SK-N-SH (cell line): ENCODE measurements at regions not wholly inside any gene's neighbourhood (a gene's known extent, or its start where the extent isn't known, plus 50 kb on each side); places are given as distances from the start of the nearest gene placed in this dataset.
A peak's percentile ranks its signal among the peaks of the same experiment; 100 is the strongest.

ENCODE experiments used
- CTCF ChIA-PET: fragments of 300-600, 350-600 bp; formaldehyde crosslinking; extraction: SDS; loops from one replicate; lab custom pipeline; 2021; lab: Yijun Ruan, JAX
- POLR2A ChIA-PET: fragments of 350-600 bp; sonication (Branson Sonifier 250); formaldehyde crosslinking; extraction: SDS; loops from one replicate; lab custom pipeline; 2020; ENCODE audit warnings: antibody characterized with exemption, inconsistent platforms; lab: Yijun Ruan, JAX
- DNase-seq: peaks from one replicate; pipeline ENCODE4 v3.0.0; 2012
- H2AFZ ChIP-seq: fragments of 200-600 bp; sonication (generic); 2 replicates; pipeline ENCODE4 v1.8.1; 2016; ENCODE audit warnings: antibody characterized with exemption, mild to moderate bottlenecking, low read depth
- H3F3A ChIP-seq: fragments of 200-600 bp; sonication (generic); replicated peaks from 2 replicates; pipeline ENCODE3; 2016; ENCODE audit warnings: antibody characterized with exemption, mild to moderate bottlenecking; ENCODE audit not compliant: insufficient read depth
- H3K27ac ChIP-seq, 2 experiments: fragments of 200-500 bp in 1 of 2; fragments of 200-600 bp in 1 of 2; sonication (Bioruptor generic) in 1 of 2; sonication (generic), shearing (Covaris generic) in 1 of 2; 2 replicates each; pipeline versions ENCODE4 v1.5.1 to v1.6.1; 2014 to 2016; ENCODE audit warnings: low read depth in 2 of 2, inconsistent platforms in 1 of 2, low read length in 1 of 2, mild to moderate bottlenecking in 1 of 2, mixed read lengths in 1 of 2
- H3K27me3 ChIP-seq: fragments of 200-600 bp; sonication (generic), shearing (Covaris generic); 2 replicates; pipeline ENCODE4 v1.6.1; 2016; ENCODE audit warnings: mixed run types; ENCODE audit not compliant: insufficient read depth
- H3K36me3 ChIP-seq, 2 experiments: fragments of 200-500 bp in 1 of 2; fragments of 200-600 bp in 1 of 2; sonication (Bioruptor generic) in 1 of 2; sonication (generic) in 1 of 2; replicated peaks in 1 of 2; 2 replicates each; pipeline versions ENCODE3 to v1.5.1; 2014 to 2016; ENCODE audit warnings: low read length in 1 of 2, mild to moderate bottlenecking in 1 of 2; ENCODE audit not compliant: insufficient read depth in 2 of 2, control insufficient read depth in 1 of 2
- H3K4me1 ChIP-seq, 2 experiments: fragments of 200-500 bp in 1 of 2; fragments of 200-600 bp in 1 of 2; sonication (Bioruptor generic) in 1 of 2; sonication (generic), shearing (Covaris generic) in 1 of 2; 2 replicates each; pipeline versions ENCODE4 v1.5.1 to v1.6.1; 2014 to 2016; ENCODE audit warnings: low read depth in 1 of 2, low read length in 1 of 2, mixed run types in 1 of 2; ENCODE audit not compliant: insufficient read depth in 2 of 2, control insufficient read depth in 1 of 2
- H3K4me2 ChIP-seq: fragments of 200-600 bp; sonication (generic), shearing (Covaris generic); 2 replicates; pipeline ENCODE4 v1.6.1; 2017; ENCODE audit warnings: mixed run types
- H3K4me3 ChIP-seq, 2 experiments: fragments of 200-500 bp in 1 of 2; fragments of 200-600 bp in 1 of 2; sonication (Bioruptor generic) in 1 of 2; sonication (generic), shearing (Covaris generic) in 1 of 2; 2 replicates each; pipeline versions ENCODE4 v1.5.1 to v1.8.1; 2014 to 2016; ENCODE audit warnings: low read depth in 2 of 2, inconsistent platforms in 1 of 2, low read length in 1 of 2, mild to moderate bottlenecking in 1 of 2, mixed read lengths in 1 of 2, moderate library complexity in 1 of 2
- H3K79me2 ChIP-seq: fragments of 200-600 bp; sonication (generic); 2 replicates; pipeline ENCODE4 v1.8.1; 2017; ENCODE audit warnings: mild to moderate bottlenecking; ENCODE audit not compliant: insufficient read depth
- H3K9ac ChIP-seq: fragments of 200-600 bp; sonication (generic); 2 replicates; pipeline ENCODE4 v1.6.1; 2017; ENCODE audit warnings: mixed run types
- H3K9me2 ChIP-seq: fragments of 200-600 bp; sonication (generic); 2 replicates; pipeline ENCODE4 v1.6.1; 2017; ENCODE audit warnings: mixed run types
- H3K9me3 ChIP-seq: fragments of 200-600 bp; sonication (generic); 2 replicates; pipeline ENCODE4 v1.6.1; 2017; ENCODE audit warnings: mixed run types, mild to moderate bottlenecking, moderate library complexity
- H4K20me1 ChIP-seq: fragments of 200-600 bp; sonication (generic); 2 replicates; pipeline ENCODE4 v1.6.1; 2017; ENCODE audit warnings: mild to moderate bottlenecking, mixed run types; ENCODE audit not compliant: insufficient read depth
- EP300 ChIP-seq, 2 experiments: IDR thresholded peaks; 2 replicates each; pipeline versions ENCODE4 v1.4.0 to v1.6.1; 2012; ENCODE audit warnings: borderline replicate concordance in 1 of 2, low read depth in 1 of 2, low read length in 1 of 2
- EZH2phosphoT487 ChIP-seq: fragments of 200-600 bp; sonication (generic); IDR thresholded peaks from 2 replicates; pipeline ENCODE4 v1.6.1; 2017; ENCODE audit warnings: low read depth, mixed run types, mild to moderate bottlenecking, antibody characterized with exemption, moderate library complexity, borderline replicate concordance
- FOSL2 ChIP-seq: IDR thresholded peaks from 2 replicates; pipeline ENCODE4 v1.4.0; 2012; ENCODE audit warnings: low read depth, mild to moderate bottlenecking, moderate library complexity, borderline replicate concordance
- FOXM1 ChIP-seq: IDR thresholded peaks from 2 replicates; pipeline ENCODE4 v1.4.0; 2012; ENCODE audit warnings: low read depth, mild to moderate bottlenecking
- GABPA ChIP-seq: IDR thresholded peaks from 2 replicates; pipeline ENCODE4 v1.4.0; 2012; ENCODE audit warnings: low read depth, mild to moderate bottlenecking
- JUND ChIP-seq: IDR thresholded peaks from 2 replicates; pipeline ENCODE4 v1.4.0; 2012
- MXI1 ChIP-seq: IDR thresholded peaks from 2 replicates; pipeline ENCODE4 v1.6.1; 2012; ENCODE audit warnings: mild to moderate bottlenecking, low read depth, low read length, improper control_type of control experiment
- PBX3 ChIP-seq: IDR thresholded peaks from 2 replicates; pipeline ENCODE4; 2012
- RCOR1 ChIP-seq: fragments of 150-350 bp; IDR thresholded peaks from 2 replicates; pipeline ENCODE4 v1.6.1; 2017; ENCODE audit warnings: antibody characterized with exemption, low read length
- TCF12 ChIP-seq: IDR thresholded peaks from 2 replicates; pipeline ENCODE4 v1.4.0; 2012
- USF2 ChIP-seq: fragments of 150-350 bp; IDR thresholded peaks from 2 replicates; pipeline ENCODE4 v1.6.1; 2017; ENCODE audit warnings: antibody characterized with exemption, low read length, low read depth, borderline replicate concordance
- YY1 ChIP-seq: IDR thresholded peaks from 2 replicates; pipeline ENCODE4 v1.4.0; 2012; ENCODE audit warnings: low read depth, mild to moderate bottlenecking
- WGBS: methylation state at CpG from one replicate; pipeline ENCODE4 v1.1.6; 2017; ENCODE audit warnings: low lambda C conversion rate; 5-methylcytosine and 5-hydroxymethylcytosine counted together

GRCh38 chr11:103648054-103648453, 388.4 kb upstream of the DDI1 start:
- TF ChIP-seq FOSL2 (no peak), MXI1 (no peak), YY1 (no peak), GABPA (no peak), USF2 (no peak), EZH2phosphoT487 (no peak)
- TF ChIP-seq, all 33 proteins: peak for 0
- Histone ChIP-seq H3F3A (peaks cover 10% of the 10 kb centered on the region), H3K27me3 (no peaks in the 10 kb centered on the region), H3K9ac (peak overlapping the region; percentile 27), H3K4me3 (no peak overlapping the region), H4K20me1 (no peaks in the 10 kb centered on the region), H3K79me2 (no peaks in the 10 kb centered on the region), H3K9me3 (no peaks in the 10 kb centered on the region), H3K36me3 (no peaks in the 10 kb centered on the region), H3K4me2 (no peak overlapping the region), H2AFZ (peak overlapping the region; percentile 10; the same call in 1 of the 2 replicates), H3K27ac (peak overlapping the region in 1 of 2 experiments; percentile 52; a peak in 2 of 4 replicates), H3K9me2 (no peaks in the 10 kb centered on the region), H3K4me1 (0 out of 4 replicates have a peak, but pooled peaks cover 0 to 5% of the 10 kb centered on the region in 2 experiments)
- no peak for DNase-seq
- ChIA-PET POLR2A (no interaction called here), CTCF (interaction anchor here (1.0 kb wide), 1 partner anchor 47 kb away, joined by 5 read pairs; no protein-coding TSS in a partner anchor)

GRCh38 chr11:103648670-103649400, 387.6 kb upstream of the DDI1 start:
- Histone ChIP-seq H3K36me3 (no peaks in the 10 kb centered on the region), H2AFZ (peak overlapping the region; percentile 10; the same call in 1 of the 2 replicates), H3K4me2 (no peak overlapping the region), H4K20me1 (no peaks in the 10 kb centered on the region), H3K9ac (0 out of 2 replicates have a peak overlapping the region, but pooled peaks have one; percentile 27), H3F3A (peaks cover 11% of the 10 kb centered on the region), H3K27ac (peak overlapping the region in 1 of 2 experiments; percentile 52; a peak in 2 of 4 replicates), H3K9me3 (no peaks in the 10 kb centered on the region), H3K4me3 (no peak overlapping the region), H3K4me1 (0 out of 4 replicates have a peak, but pooled peaks cover 0 to 5% of the 10 kb centered on the region in 2 experiments), H3K79me2 (no peaks in the 10 kb centered on the region), H3K9me2 (no peaks in the 10 kb centered on the region), H3K27me3 (no peaks in the 10 kb centered on the region)
- 33% methylated on average over 1 of the region's 1 CpG for WGBS
- DNase-seq, result no peak
- ChIA-PET POLR2A (no interaction called here), CTCF (interaction anchor here (1.0 kb wide), 1 partner anchor 48 kb away, joined by 5 read pairs; no protein-coding TSS in a partner anchor)
- TF ChIP-seq RCOR1 (no peak), PBX3 (peak; percentile 34; the same call in 1 of the 2 replicates), TCF12 (peak; percentile 27; the same call in 1 of the 2 replicates), FOXM1 (peak; percentile 55; the same call in 1 of the 2 replicates), JUND (peak; percentile 12; the same call in 1 of the 2 replicates), EP300 (IDR thresholded peaks at IDR 0.05; ENCODE audit: borderline replicate concordance in 1 of 2, low read depth in 1 of 2, low read length in 1 of 2) (peak in 1 of 2 experiments; percentile 43; a peak in 1 of 4 replicates)
